Gastrocnemius medialis (tissue), 4 donors: ENCODE measurements at regions not wholly inside any gene's neighbourhood (a gene's known extent, or its start where the extent isn't known, plus 50 kb on each side); places are given as distances from the start of the nearest gene placed in this dataset.

Experiments
- CTCF ChIP-seq, 5 experiments: fragments of 450-650 bp in 3 of 5; fragments of 200-600 bp in 2 of 5; sonication (generic) in 2 of 5; IDR thresholded peaks in 4 of 5; conservative IDR thresholded peaks in 1 of 5; 1 replicate in 4 of 5; 2 replicates in 1 of 5; pipeline ENCODE4 v1.5.1; 2016 to 2019; ENCODE audit warnings: antibody characterized with exemption in 5 of 5, mild to moderate bottlenecking in 3 of 5, moderate library complexity in 3 of 5
- POLR2A ChIP-seq, 2 donors: fragments of 450-650 bp; IDR thresholded peaks; one replicate each; pipeline ENCODE4 v1.6.1; 2017; ENCODE audit warnings: antibody characterized with exemption in 2 of 2, mild to moderate bottlenecking in 2 of 2, moderate library complexity in 2 of 2

- TF ChIP-seq CTCF (IDR thresholded peaks at IDR 0.05 in 4 of 5, conservative IDR thresholded peaks at IDR 0.05 in 1 of 5), result no peak
- TF ChIP-seq POLR2A (IDR thresholded peaks at IDR 0.05), result no peak
Observed at GRCh38 chr19:31560086-31561060, 211.1 kb upstream of the TSHZ3 start.
